ENCODE measurements at regions not wholly inside any gene's neighbourhood (a gene's known extent, or its start where the extent isn't known, plus 50 kb on each side); places are given as distances from the start of the nearest gene placed in this dataset.
A peak's percentile ranks its signal among the peaks of the same experiment; 100 is the strongest.

GRCh38 chr15:80325206-80325605 lies 73.2 kb upstream of the CTXND1 start:
- Histone ChIP-seq H4K91ac (ENCODE audit: insufficient read depth, low read depth, low read length) (no peak overlapping the region), H3K4me2 (ENCODE audit: low read depth, low read length) (no peak overlapping the region), H4K5ac (ENCODE audit: low read depth, low read length) (no peak overlapping the region), H3K27ac (ENCODE audit: insufficient read depth, low read length) (no peak overlapping the region), H3K9me1 (ENCODE audit: insufficient read depth, low read length) (no peaks in the 10 kb centered on the region), H4K8ac (ENCODE audit: low read depth in 2 of 2, low read length in 2 of 2) (no peak overlapping the region), H3K4ac (ENCODE audit: low read depth, low read length) (no peak overlapping the region), H4K20me1 (ENCODE audit: insufficient read depth, low read length) (no peaks in the 10 kb centered on the region), H3K23ac (ENCODE audit: low read depth, low read length) (no peak overlapping the region), H3K56ac (ENCODE audit: extremely low read depth, insufficient read depth, low read length) (no peak overlapping the region), H3K27me3 (ENCODE audit: control insufficient read depth, insufficient read depth, low read length) (peaks cover 3% of the 10 kb centered on the region), H3K9me3 (ENCODE audit: control insufficient read depth, insufficient read depth, low read length) (0 out of 2 replicates have a peak, but pooled peaks cover 3% of the 10 kb centered on the region), H2AFZ (replicated peaks; ENCODE audit: low read length, poor library complexity) (no peak overlapping the region), H2BK15ac (ENCODE audit: low read depth, low read length) (no peak overlapping the region), H2AK5ac (ENCODE audit: low read depth, low read length) (no peak overlapping the region), H3K4me1 (ENCODE audit: control insufficient read depth, insufficient read depth, low read length) (no peaks in the 10 kb centered on the region), H2BK120ac (ENCODE audit: low read depth, low read length) (no peak overlapping the region), H3K4me3 (ENCODE audit: insufficient read depth, low read depth, low read length) (no peak overlapping the region), H3K9ac (ENCODE audit: low read depth, low read length) (no peak overlapping the region), H3K79me1 (ENCODE audit: low read depth in 1 of 2, low read length in 2 of 2) (no peaks in the 10 kb centered on the region), H3K14ac (replicated peaks; ENCODE audit: low read depth, low read length) (no peak overlapping the region), H3K36me3 (ENCODE audit: control insufficient read depth, insufficient read depth, low read length) (no peaks in the 10 kb centered on the region), H2BK5ac (ENCODE audit: low read depth, low read length, poor library complexity, severe bottlenecking) (no peak overlapping the region), H2AK9ac (replicated peaks; ENCODE audit: low read depth, low read length, poor library complexity) (no peak overlapping the region), H2BK20ac (ENCODE audit: low read depth, low read length) (no peak overlapping the region), H3K18ac (ENCODE audit: low read depth, low read length) (no peak overlapping the region)
- CTCF ChIA-PET = no interaction called here
- BruUV-seq (replicated peaks) = no TSS peak
- DNase-seq (no peak), ATAC-seq (ENCODE audit: low read depth) (peak; percentile 17; the same call in 1 of the 2 replicates)
- in situ Hi-C loops (cut with MboI; ENCODE audit: low sequenced_read_pairs) (no loop called here), intact Hi-C loops (cut with micrococcal nuclease) (no loop called here), dilution Hi-C loops (cut with HindIII; ENCODE audit: low sequenced_read_pairs, unreplicated experiment) (no loop called here)
- POLR2A ChIA-PET (ENCODE audit: unreplicated experiment) = no interaction called here
- TF ChIP-seq CEBPB (IDR thresholded peaks at IDR 0.05; ENCODE audit: low read depth, low read length) (0 out of 2 replicates have a peak, but pooled peaks have one; percentile 13), NFE2L2 (IDR thresholded peaks at IDR 0.05; ENCODE audit: low read depth, low read length) (no peak)
- 9% methylated on average over 4 of the region's 8 CpGs; no CpG with 5 or more reads in 1 of the 2 experiments for WGBS, 2 experiments (ENCODE audit: extremely low coverage in 2 of 2, insufficient read length in 1 of 2)
